CD4-positive, alpha-beta T cell (primary cell): ENCODE measurements at regions not wholly inside any gene's neighbourhood (a gene's known extent, or its start where the extent isn't known, plus 50 kb on each side); places are given as distances from the start of the nearest gene placed in this dataset.

ENCODE experiments used
- ATAC-seq: fragments of 200-7000 bp; cut with Tn5 transposase; one replicate; pipeline ENCODE4 v1.10.0; 2022; ENCODE audit warnings: mild to moderate bottlenecking; ENCODE audit not compliant: poor library complexity
- CTCF ChIA-PET: fragments of 350-600 bp; sonication (Branson Sonifier 250); formaldehyde crosslinking; loops from one replicate; lab custom pipeline; 2021; ENCODE audit warnings: antibody characterized with exemption, inconsistent platforms; lab: Charles Lee
- POLR2A ChIA-PET: fragments of 350-600 bp; sonication (Branson Sonifier 250); formaldehyde crosslinking; loops from one replicate; lab custom pipeline; 2021; ENCODE audit warnings: antibody characterized with exemption, inconsistent platforms; lab: Charles Lee
- DNase-seq, 14 experiments: peaks; one replicate each; pipeline ENCODE4 v3.0.0-alpha.2; 2013 to 2020; ENCODE audit warnings: mixed read lengths in 2 of 14
- H3K27ac ChIP-seq, 2 donors: one replicate each; pipeline versions ENCODE4 v1.5.1 to v1.7.0; 2013; ENCODE audit warnings: low read length in 2 of 2, low read depth in 1 of 2, mild to moderate bottlenecking in 1 of 2
- H3K27me3 ChIP-seq, 2 experiments: 1 replicate in 1 of 2; 2 replicates in 1 of 2; pipeline versions ENCODE4 v1.6.1 to v1.7.0; 2013; ENCODE audit warnings: low read length in 2 of 2, control low read depth in 1 of 2, mild to moderate bottlenecking in 1 of 2, moderate library complexity in 1 of 2; ENCODE audit not compliant: insufficient read depth in 2 of 2, control insufficient read depth in 1 of 2
- H3K36me3 ChIP-seq: one replicate; pipeline ENCODE4 v1.6.1; 2013; ENCODE audit warnings: low read length, control low read depth; ENCODE audit not compliant: insufficient read depth
- H3K4me1 ChIP-seq: one replicate; pipeline ENCODE4 v1.6.1; 2013; ENCODE audit warnings: low read length, control low read depth; ENCODE audit not compliant: insufficient read depth
- H3K4me3 ChIP-seq: one replicate; pipeline ENCODE4 v1.5.1; 2013; ENCODE audit warnings: mild to moderate bottlenecking, low read length, moderate library complexity
- H3K9me3 ChIP-seq, 2 experiments: 1 replicate in 1 of 2; 2 replicates in 1 of 2; pipeline versions ENCODE4 v1.6.1 to v1.7.0; 2013; ENCODE audit warnings: low read length in 2 of 2, mild to moderate bottlenecking in 2 of 2, control low read depth in 1 of 2, moderate library complexity in 1 of 2; ENCODE audit not compliant: control insufficient read depth in 1 of 2, insufficient read depth in 1 of 2
- H3K27ac Mint-ChIP-seq: one replicate; pipeline ENCODE4 v1.8.0; 2020; ENCODE audit warnings: mixed read lengths
- H3K27me3 Mint-ChIP-seq: one replicate; pipeline ENCODE4 v1.8.0; 2021; ENCODE audit warnings: mixed read lengths
- H3K36me3 Mint-ChIP-seq: one replicate; pipeline ENCODE4 v1.8.0; 2021; ENCODE audit warnings: low read depth, mixed read lengths
- H3K4me1 Mint-ChIP-seq: one replicate; pipeline ENCODE4 v1.8.0; 2021; ENCODE audit warnings: low read depth, mixed read lengths
- H3K4me3 Mint-ChIP-seq: one replicate; pipeline ENCODE4 v1.8.0; 2020; ENCODE audit warnings: mild to moderate bottlenecking, mixed read lengths
- H3K9me3 Mint-ChIP-seq: one replicate; pipeline ENCODE4 v1.8.0; 2020; ENCODE audit warnings: mixed read lengths
- intact Hi-C, 2 experiments: fragments of 100-400 bp; cut with DNase I in 1 of 2; cut with micrococcal nuclease in 1 of 2; formaldehyde crosslinking; loops; one replicate each; pipeline versions ENCODE4 v1.15.1 to v1.9.0; 2023 to 2025; cut with DNase I, micrococcal nuclease
- TF ChIP-seq, protein P1 (sequence below): fragments of 200-600 bp; IDR thresholded peaks from one replicate; pipeline ENCODE4 v1.8.0; 2022; ENCODE audit warnings: antibody characterized with exemption, mild to moderate bottlenecking

DNA sequence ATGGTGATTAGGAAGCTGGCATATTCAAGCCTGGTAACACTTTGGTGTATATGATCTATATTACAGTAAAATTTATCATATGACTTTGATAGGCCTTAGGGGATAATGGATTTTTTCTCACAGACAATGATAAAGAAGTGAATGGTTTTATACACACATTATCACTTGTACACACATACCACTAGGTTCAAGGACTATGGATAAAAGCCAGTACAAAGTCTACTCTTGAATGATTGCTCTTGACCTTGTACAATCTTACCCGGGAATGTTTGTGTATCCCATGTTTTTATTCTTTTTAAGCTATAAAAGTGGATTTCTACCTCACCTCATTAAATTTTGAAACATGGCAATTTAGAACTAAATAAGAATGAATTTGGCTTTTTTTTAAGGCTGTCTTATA lies 414.5 kb upstream of the ADAMTSL1 start:
- H3K27me3 Mint-ChIP-seq = no peaks in the 10 kb centered on the region
- Histone ChIP-seq H3K9me3 (no peaks in the 10 kb centered on the region), H3K27me3 (no peaks in the 10 kb centered on the region), H3K4me1 (no peaks in the 10 kb centered on the region), H3K36me3 (no peaks in the 10 kb centered on the region), H3K27ac (no peak overlapping the region), H3K4me3 (no peak overlapping the region)
- TF ChIP-seq, protein P1, sequence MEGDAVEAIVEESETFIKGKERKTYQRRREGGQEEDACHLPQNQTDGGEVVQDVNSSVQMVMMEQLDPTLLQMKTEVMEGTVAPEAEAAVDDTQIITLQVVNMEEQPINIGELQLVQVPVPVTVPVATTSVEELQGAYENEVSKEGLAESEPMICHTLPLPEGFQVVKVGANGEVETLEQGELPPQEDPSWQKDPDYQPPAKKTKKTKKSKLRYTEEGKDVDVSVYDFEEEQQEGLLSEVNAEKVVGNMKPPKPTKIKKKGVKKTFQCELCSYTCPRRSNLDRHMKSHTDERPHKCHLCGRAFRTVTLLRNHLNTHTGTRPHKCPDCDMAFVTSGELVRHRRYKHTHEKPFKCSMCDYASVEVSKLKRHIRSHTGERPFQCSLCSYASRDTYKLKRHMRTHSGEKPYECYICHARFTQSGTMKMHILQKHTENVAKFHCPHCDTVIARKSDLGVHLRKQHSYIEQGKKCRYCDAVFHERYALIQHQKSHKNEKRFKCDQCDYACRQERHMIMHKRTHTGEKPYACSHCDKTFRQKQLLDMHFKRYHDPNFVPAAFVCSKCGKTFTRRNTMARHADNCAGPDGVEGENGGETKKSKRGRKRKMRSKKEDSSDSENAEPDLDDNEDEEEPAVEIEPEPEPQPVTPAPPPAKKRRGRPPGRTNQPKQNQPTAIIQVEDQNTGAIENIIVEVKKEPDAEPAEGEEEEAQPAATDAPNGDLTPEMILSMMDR = no peak
- no peak for ATAC-seq
- no peaks in the 10 kb centered on the region for H3K9me3 Mint-ChIP-seq
- H3K4me3 Mint-ChIP-seq = no peak overlapping the region
- intact Hi-C loops = no loop called here
- H3K4me1 Mint-ChIP-seq = no peaks in the 10 kb centered on the region
- ChIA-PET CTCF (no interaction called here), POLR2A (no interaction called here)
- no peak for DNase-seq
- no peak overlapping the region for H3K27ac Mint-ChIP-seq
- H3K36me3 Mint-ChIP-seq = no peaks in the 10 kb centered on the region

DNA sequence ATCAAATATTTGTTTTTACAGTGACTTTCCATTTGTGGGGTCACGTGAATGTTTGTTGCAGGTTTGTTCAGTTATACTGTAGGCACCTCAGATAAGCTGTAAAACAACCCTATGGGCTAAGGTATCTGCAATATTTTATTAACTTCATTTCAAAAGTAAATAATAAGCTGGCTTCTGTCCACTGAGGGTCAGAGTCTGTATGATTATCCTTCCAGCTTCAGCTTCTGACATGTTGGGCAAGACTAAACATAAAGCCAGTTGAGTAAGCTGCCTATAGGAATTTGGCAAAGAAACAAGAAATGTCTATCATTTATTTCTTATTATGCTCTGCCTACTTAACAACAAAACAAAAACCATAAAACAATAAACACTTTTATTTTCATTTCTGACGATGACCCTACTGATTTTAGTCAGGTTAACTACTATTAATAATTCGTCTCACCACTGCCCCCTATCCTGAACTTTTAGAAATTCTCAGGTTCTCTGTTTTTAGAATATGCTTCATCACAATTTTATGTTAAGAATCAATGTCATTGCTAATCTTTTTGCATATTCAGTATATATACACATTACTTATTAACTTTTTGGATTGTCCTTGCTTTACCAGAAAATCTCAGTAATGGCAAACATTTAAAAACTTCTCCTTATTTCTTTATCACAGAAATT lies 413.6 kb upstream of the ADAMTSL1 start:
- Mint-ChIP-seq H3K4me1 (no peaks in the 10 kb centered on the region), H3K27me3 (no peaks in the 10 kb centered on the region), H3K27ac (no peak overlapping the region), H3K36me3 (no peaks in the 10 kb centered on the region), H3K9me3 (no peaks in the 10 kb centered on the region), H3K4me3 (no peak overlapping the region)
- POLR2A ChIA-PET = no interaction called here
- H3K36me3 ChIP-seq = no peaks in the 10 kb centered on the region
- CTCF ChIA-PET = no interaction called here
- H3K4me1 ChIP-seq = no peaks in the 10 kb centered on the region
- H3K27me3 ChIP-seq = no peaks in the 10 kb centered on the region
- H3K4me3 ChIP-seq = no peak overlapping the region
- ATAC-seq (no peak), DNase-seq (no peak)
- H3K9me3 ChIP-seq = peaks cover 0 to 1% of the 10 kb centered on the region in 2 experiments
- TF ChIP-seq, protein P1 = no peak
- intact Hi-C loops = no loop called here
- H3K27ac ChIP-seq = no peak overlapping the region

DNA sequence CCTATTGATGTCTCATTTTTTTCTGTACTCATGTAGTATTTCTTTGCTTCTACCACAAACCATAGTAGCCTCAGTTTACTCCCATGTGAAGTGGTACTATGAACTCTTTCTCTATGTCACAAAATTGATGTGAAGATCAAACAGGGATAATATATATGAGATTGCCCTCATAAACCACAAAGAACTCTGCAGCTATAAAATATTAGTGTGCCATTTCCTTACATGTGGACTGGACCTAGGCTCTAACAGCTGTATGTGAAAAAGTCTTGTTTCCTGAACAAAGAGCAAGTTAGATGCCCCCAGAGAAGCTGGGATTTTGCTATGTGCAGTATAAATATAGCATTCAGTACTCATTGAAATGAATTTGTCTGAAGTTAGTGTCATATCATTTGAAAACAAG lies 412.6 kb upstream of the ADAMTSL1 start:
- no peak for DNase-seq
- H3K36me3 Mint-ChIP-seq = no peaks in the 10 kb centered on the region
- peaks cover 0 to 5% of the 10 kb centered on the region in 2 experiments for H3K9me3 ChIP-seq
- no peak overlapping the region for H3K27ac ChIP-seq
- intact Hi-C loops = no loop called here
- ATAC-seq = no peak
- H3K9me3 Mint-ChIP-seq = no peaks in the 10 kb centered on the region
- no peaks in the 10 kb centered on the region for H3K4me1 ChIP-seq
- H3K27me3 Mint-ChIP-seq = no peaks in the 10 kb centered on the region
- no peak overlapping the region for H3K4me3 Mint-ChIP-seq
- ChIA-PET CTCF (no interaction called here), POLR2A (no interaction called here)
- TF ChIP-seq, protein P1 = no peak
- no peak overlapping the region for H3K4me3 ChIP-seq
- H3K4me1 Mint-ChIP-seq = no peaks in the 10 kb centered on the region
- H3K36me3 ChIP-seq = no peaks in the 10 kb centered on the region
- no peak overlapping the region for H3K27ac Mint-ChIP-seq
- no peaks in the 10 kb centered on the region for H3K27me3 ChIP-seq
